Common myeloid progenitor, CD34-positive (primary cell): ENCODE measurements at regions not wholly inside any gene's neighbourhood (a gene's known extent, or its start where the extent isn't known, plus 50 kb on each side); places are given as distances from the start of the nearest gene placed in this dataset.
"Not testable (repeated sequence)": the region's sequence is repeated elsewhere in the genome, so short reads cannot be mapped to it uniquely, and the experiment has no call there.

ENCODE experiments used
- CTCF ChIA-PET: fragments of 350-600 bp; sonication (Branson Sonifier 250); formaldehyde crosslinking; loops from one replicate; lab custom pipeline; 2021; ENCODE audit warnings: antibody characterized with exemption; lab: Charles Lee
- POLR2A ChIA-PET: fragments of 350-600 bp; sonication (Branson Sonifier 250); formaldehyde crosslinking; loops from one replicate; lab custom pipeline; 2021; ENCODE audit warnings: antibody characterized with exemption; lab: Charles Lee
- DNase-seq, 3 donors: peaks; one replicate each; pipeline versions ENCODE4 v3.0.0 to v3.0.0-alpha.2; 2013
- H3K27ac ChIP-seq, 2 experiments: 1 replicate in 1 of 2; 2 replicates in 1 of 2; pipeline ENCODE4 v1.7.0; 2013; ENCODE audit warnings: inconsistent platforms in 2 of 2, low read length in 2 of 2, mild to moderate bottlenecking in 2 of 2, low read depth in 1 of 2, moderate library complexity in 1 of 2; ENCODE audit not compliant: severe bottlenecking in 2 of 2, insufficient read depth in 1 of 2, poor library complexity in 1 of 2
- H3K27me3 ChIP-seq, 5 experiments: replicated peaks in 2 of 5; 1 replicate in 3 of 5; 2 replicates in 2 of 5; pipeline versions ENCODE4 v1.6.1 to v1.7.0; 2013; ENCODE audit warnings: low read length in 4 of 5, mild to moderate bottlenecking in 2 of 5, moderate library complexity in 2 of 5, inconsistent platforms in 1 of 5; ENCODE audit not compliant: insufficient read depth in 5 of 5, control insufficient read depth in 4 of 5
- H3K36me3 ChIP-seq, 4 experiments: 1 replicate in 2 of 4; 2 replicates in 2 of 4; pipeline versions ENCODE4 v1.6.1 to v1.7.0; 2013; ENCODE audit warnings: low read length in 3 of 4, control low read depth in 1 of 4, mild to moderate bottlenecking in 1 of 4; ENCODE audit not compliant: control insufficient read depth in 4 of 4, insufficient read depth in 4 of 4
- H3K4me1 ChIP-seq, 4 experiments: 1 replicate in 3 of 4; 2 replicates in 1 of 4; pipeline versions ENCODE4 v1.6.1 to v1.7.1; 2013; ENCODE audit warnings: low read length in 3 of 4, mild to moderate bottlenecking in 3 of 4, control low read depth in 1 of 4, inconsistent platforms in 1 of 4, moderate library complexity in 1 of 4; ENCODE audit not compliant: control insufficient read depth in 4 of 4, insufficient read depth in 4 of 4; ENCODE audit errors: control extremely low read depth in 1 of 4
- H3K4me3 ChIP-seq, 7 experiments: 1 replicate in 4 of 7; 2 replicates in 3 of 7; pipeline versions ENCODE4 v1.5.1 to v1.7.0; 2013; ENCODE audit warnings: mild to moderate bottlenecking in 7 of 7, low read length in 6 of 7, moderate library complexity in 6 of 7, inconsistent platforms in 2 of 7, low read depth in 2 of 7, control low read depth in 1 of 7; ENCODE audit not compliant: insufficient read depth in 4 of 7, control insufficient read depth in 1 of 7; ENCODE audit errors: extremely low read depth in 1 of 7
- H3K9me3 ChIP-seq, 5 experiments: 1 replicate in 4 of 5; 2 replicates in 1 of 5; pipeline versions ENCODE4 v1.6.1 to v1.7.1; 2013; ENCODE audit warnings: low read length in 4 of 5, mild to moderate bottlenecking in 2 of 5, inconsistent platforms in 1 of 5, low read depth in 1 of 5, moderate library complexity in 1 of 5; ENCODE audit not compliant: control insufficient read depth in 4 of 5, insufficient read depth in 2 of 5; ENCODE audit errors: control extremely low read depth in 1 of 5
- WGBS: methylation state at CpG from one replicate; pipeline ENCODE4 v1.1.5; 2013; ENCODE audit not compliant: insufficient coverage; 5-methylcytosine and 5-hydroxymethylcytosine counted together

GRCh38 chr22:44645531-44645930 lies 56.5 kb upstream of the PRR5 start:
- peaks cover 0 to 14% (median 9%) of the 10 kb centered on the region in 4 experiments for H3K4me1 ChIP-seq
- no peak overlapping the region for H3K27ac ChIP-seq
- CTCF ChIA-PET, result interaction anchor here (1.1 to 1.9 kb wide), 2 partner anchors 14 to 18 kb away, joined by 4 to 6 read pairs; no protein-coding TSS in a partner anchor
- WGBS, result 95% methylated on average over 10 of the region's 11 CpGs
- DNase-seq, result no peak
- H3K4me3 ChIP-seq, result no peak overlapping the region
- H3K9me3 ChIP-seq, result no peaks in the 10 kb centered on the region
- POLR2A ChIA-PET, result no interaction called here
- H3K36me3 ChIP-seq, result no peaks in the 10 kb centered on the region
- no peaks in the 10 kb centered on the region for H3K27me3 ChIP-seq

- Histone ChIP-seq H3K4me1 (peaks cover 0 to 19% (median 14%) of the 10 kb centered on the region in 4 experiments), H3K4me3 (no peak overlapping the region), H3K36me3 (no peaks in the 10 kb centered on the region), H3K9me3 (no peaks in the 10 kb centered on the region), H3K27ac (no peak overlapping the region), H3K27me3 (no peaks in the 10 kb centered on the region)
- no peak for DNase-seq
- 100% methylated on average over 2 of the region's 4 CpGs for WGBS
- ChIA-PET POLR2A (no interaction called here), CTCF (interaction anchor here (1.1 to 3.0 kb wide), 4 partner anchors 9 to 19 kb away, joined by 4 to 11 read pairs (median 5); no protein-coding TSS in a partner anchor)
These were observed 56.9 kb upstream of the PRR5 start for GRCh38 chr22:44645083-44645482.

GRCh38 chr22:44643526-44644101 lies 58.4 kb upstream of the PRR5 start:
- DNase-seq, H3K27ac ChIP-seq, H3K27me3 ChIP-seq, H3K36me3 ChIP-seq, H3K4me3 ChIP-seq, H3K9me3 ChIP-seq: not testable (repeated sequence)
- ChIA-PET POLR2A (interaction anchor here (0.7 kb wide), 1 partner anchor 15 kb away, joined by 3 read pairs; no protein-coding TSS in a partner anchor), CTCF (interaction anchor here (1.1 to 3.0 kb wide), 5 partner anchors 11 to 19 kb away, joined by 3 to 11 read pairs (median 4); no protein-coding TSS in a partner anchor)
- H3K4me1 ChIP-seq, result peaks cover 0 to 32% (median 26%) of the 10 kb centered on the region in 4 experiments
- WGBS, result 98% methylated on average over 13 of the region's 19 CpGs

GRCh38 chr22:44642096-44642644 lies 59.8 kb upstream of the PRR5 start:
- DNase-seq, result no peak
- H3K27ac ChIP-seq, result no peak overlapping the region
- POLR2A ChIA-PET, result no interaction called here
- H3K36me3 ChIP-seq, result no peaks in the 10 kb centered on the region
- no peaks in the 10 kb centered on the region for H3K9me3 ChIP-seq
- 96% methylated on average over 8 of the region's 10 CpGs for WGBS
- no peaks in the 10 kb centered on the region for H3K27me3 ChIP-seq
- peaks cover 0 to 32% (median 27%) of the 10 kb centered on the region in 4 experiments for H3K4me1 ChIP-seq
- no peak overlapping the region for H3K4me3 ChIP-seq
- CTCF ChIA-PET, result interaction anchor here (1.3 to 3.0 kb wide), 2 partner anchors 12 to 15 kb away, joined by 3 to 11 read pairs; no protein-coding TSS in a partner anchor

GRCh38 chr22:44640618-44641155 lies 61.3 kb upstream of the PRR5 start:
- Histone ChIP-seq H3K9me3 (no peaks in the 10 kb centered on the region), H3K4me3 (no peak overlapping the region), H3K27ac (no peak overlapping the region), H3K27me3 (no peaks in the 10 kb centered on the region), H3K36me3 (no peaks in the 10 kb centered on the region), H3K4me1 (peaks cover 0 to 29% (median 27%) of the 10 kb centered on the region in 4 experiments)
- no peak for DNase-seq
- ChIA-PET CTCF (interaction anchor here (0.7 to 1.6 kb wide), 7 partner anchors 14 to 554 kb away, joined by 3 to 6 read pairs (median 4); no protein-coding TSS in a partner anchor), POLR2A (interaction anchor here (0.5 to 0.6 kb wide), 2 partner anchors 15 to 25 kb away, joined by 3 to 4 read pairs; no protein-coding TSS in a partner anchor)
- WGBS, result 88% methylated on average over 11 of the region's 12 CpGs

- Histone ChIP-seq H3K4me3 (no peak overlapping the region), H3K4me1 (peaks cover 0 to 32% (median 30%) of the 10 kb centered on the region in 4 experiments), H3K36me3 (no peaks in the 10 kb centered on the region), H3K27me3 (no peaks in the 10 kb centered on the region), H3K27ac (no peak overlapping the region), H3K9me3 (no peaks in the 10 kb centered on the region)
- 19% methylated on average over 10 of the region's 12 CpGs for WGBS
- CTCF ChIA-PET, result interaction anchor here (0.7 to 1.6 kb wide), 8 partner anchors 14 to 554 kb away, joined by 3 to 6 read pairs (median 4); no protein-coding TSS in a partner anchor
- POLR2A ChIA-PET, result interaction anchor here (1.2 kb wide), 1 partner anchor 37 kb away, joined by 3 read pairs; no protein-coding TSS in a partner anchor
- DNase-seq, result peak; percentile 34 to 80 (median 72)
These were observed 62.0 kb upstream of the PRR5 start for GRCh38 chr22:44639891-44640617.
